ENCODE measurements at regions not wholly inside any gene's neighbourhood (a gene's known extent, or its start where the extent isn't known, plus 50 kb on each side); places are given as distances from the start of the nearest gene placed in this dataset.

DNA sequence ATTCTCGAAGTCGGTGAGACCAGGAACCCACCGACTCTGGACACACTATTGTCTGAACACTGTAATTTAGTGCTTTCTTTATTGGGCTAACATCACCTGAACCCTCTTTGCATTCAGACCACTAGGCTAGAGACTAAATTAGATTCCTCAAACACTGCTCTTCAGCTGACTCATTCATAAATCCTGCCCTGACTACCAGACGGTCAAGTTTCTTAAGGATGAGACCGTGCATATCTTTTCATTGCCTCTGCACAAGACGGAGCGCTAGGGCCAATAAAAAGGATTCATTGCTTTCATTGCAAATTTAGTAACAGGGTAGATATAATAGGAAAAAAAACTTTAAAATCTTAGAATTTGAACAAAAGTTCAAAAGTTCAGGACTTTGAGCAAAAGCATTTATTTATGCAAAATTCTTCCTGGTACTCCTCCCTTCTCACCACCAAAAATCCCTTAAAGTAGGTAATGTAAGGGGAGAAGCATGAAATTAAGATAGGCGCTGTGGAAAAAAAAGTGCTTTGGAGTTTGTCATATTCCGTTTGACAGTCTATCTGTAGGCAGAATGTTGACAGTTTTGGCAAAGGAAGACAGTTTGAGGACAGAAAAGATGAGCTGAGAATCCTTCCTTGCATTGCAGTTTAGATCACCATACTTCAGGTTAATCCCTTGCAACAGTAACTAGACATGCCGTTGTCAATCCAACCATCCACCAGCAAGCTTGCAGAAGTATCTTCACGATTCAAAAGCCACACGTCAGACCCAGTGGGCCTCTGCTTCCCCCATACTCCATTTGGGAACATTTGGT lies 328.6 kb upstream of the JARID2 start:
- DNase-seq (ENCODE audit: low spot score), result no peak

DNA sequence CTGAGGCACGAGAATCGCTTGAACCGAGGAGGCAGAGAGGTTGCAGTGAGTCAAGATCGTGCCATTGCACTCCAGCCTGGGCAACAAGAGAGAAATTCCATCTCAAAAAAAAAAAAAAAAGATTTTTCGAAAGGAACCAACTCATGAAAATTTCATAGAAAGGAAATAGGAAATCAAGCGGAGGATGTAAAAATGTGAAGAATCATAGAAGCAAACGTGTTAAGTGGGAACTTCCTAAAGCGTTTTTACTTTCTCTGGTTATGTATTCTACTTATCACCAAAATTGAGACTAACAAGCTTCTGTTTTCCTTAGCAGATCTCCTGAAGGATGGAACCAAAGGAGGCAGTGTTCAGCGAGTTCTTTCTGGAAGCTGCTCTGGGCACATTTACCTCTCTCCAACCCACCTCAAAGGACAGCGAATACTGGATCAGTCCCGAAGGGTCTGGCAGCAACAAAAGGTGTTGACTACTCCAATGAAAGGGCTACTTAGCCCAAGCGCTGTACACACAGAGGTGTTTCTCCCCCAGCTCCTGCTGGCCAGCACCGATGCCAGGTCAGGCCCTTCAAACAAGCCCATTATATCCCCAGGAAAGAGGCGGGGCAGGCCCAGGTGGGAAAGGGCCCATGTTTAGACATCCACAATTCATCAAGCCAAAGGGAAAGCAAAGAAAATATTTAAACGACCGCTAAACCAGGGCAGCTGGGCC lies 327.5 kb upstream of the JARID2 start:
- DNase-seq (ENCODE audit: low spot score), result no peak

DNA sequence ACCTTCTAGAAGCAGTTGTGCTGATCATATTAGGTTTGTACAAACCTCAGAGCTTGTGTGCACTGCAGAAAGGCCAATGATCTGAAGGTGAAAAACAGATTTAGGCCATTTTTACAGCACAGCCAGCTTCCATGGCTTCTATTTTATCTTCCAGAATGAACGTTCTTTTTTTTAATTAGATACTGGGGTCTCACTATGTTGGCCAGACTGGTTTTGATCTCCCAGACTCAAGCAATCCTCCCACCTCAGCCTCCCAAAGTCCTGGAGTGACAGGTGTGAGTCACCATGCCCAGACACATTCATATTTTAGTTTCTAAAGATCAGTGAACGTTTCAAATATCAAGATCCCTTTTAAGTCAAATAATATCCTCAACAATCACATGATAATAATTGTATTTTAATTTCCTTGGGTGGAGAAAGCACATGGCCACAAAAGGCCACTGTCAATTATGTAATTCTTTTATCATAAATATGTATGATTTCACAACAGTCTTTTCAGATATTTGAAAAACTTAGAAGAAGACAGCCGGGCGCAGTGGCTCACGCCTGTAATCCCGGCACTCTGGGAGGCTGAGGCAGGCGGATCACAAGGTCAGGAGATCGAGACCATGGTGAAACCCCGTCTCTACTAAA lies 326.7 kb upstream of the JARID2 start:
- no peak for DNase-seq (ENCODE audit: low spot score)

DNA sequence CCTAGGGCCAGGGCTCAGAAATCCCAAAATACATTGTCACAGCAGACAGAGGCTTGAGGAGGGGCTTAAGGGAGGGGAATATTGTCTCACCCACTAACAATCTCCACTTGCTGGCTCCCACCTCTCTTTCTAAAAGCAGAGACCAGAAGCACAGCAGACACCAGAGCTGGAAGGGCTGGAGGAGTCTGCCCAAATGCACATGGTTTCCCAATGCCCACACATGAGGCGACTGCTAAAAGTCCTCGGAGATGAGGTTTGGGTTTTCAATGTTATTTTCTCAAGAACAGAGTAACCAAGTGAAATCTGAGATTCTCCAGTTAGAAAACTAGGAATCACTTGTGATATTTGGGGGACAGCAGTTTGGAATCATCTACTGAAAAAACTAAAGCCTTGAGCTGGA lies 325.6 kb upstream of the JARID2 start:
- no peak for DNase-seq (ENCODE audit: low spot score)

DNA sequence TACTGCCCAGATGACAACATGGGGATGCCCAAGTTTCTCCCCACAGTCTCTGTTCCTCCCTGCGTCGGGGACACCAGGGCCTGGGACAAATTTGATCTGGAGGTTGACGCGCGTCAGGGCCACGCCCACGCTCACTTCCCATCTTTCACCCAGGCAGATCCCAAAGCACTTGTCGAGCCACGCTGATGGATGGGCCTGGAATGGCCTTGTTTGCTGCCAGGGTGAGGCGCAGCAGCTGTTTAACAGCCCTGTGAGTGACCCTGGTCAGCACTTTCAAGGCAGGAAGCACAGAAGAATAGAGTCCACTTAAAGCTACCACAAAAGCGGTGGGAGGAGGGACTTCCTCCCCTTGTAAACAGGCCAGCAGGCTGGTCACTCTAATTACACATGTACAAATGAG lies 324.7 kb upstream of the JARID2 start:
- DNase-seq (ENCODE audit: low spot score), result no peak

DNA sequence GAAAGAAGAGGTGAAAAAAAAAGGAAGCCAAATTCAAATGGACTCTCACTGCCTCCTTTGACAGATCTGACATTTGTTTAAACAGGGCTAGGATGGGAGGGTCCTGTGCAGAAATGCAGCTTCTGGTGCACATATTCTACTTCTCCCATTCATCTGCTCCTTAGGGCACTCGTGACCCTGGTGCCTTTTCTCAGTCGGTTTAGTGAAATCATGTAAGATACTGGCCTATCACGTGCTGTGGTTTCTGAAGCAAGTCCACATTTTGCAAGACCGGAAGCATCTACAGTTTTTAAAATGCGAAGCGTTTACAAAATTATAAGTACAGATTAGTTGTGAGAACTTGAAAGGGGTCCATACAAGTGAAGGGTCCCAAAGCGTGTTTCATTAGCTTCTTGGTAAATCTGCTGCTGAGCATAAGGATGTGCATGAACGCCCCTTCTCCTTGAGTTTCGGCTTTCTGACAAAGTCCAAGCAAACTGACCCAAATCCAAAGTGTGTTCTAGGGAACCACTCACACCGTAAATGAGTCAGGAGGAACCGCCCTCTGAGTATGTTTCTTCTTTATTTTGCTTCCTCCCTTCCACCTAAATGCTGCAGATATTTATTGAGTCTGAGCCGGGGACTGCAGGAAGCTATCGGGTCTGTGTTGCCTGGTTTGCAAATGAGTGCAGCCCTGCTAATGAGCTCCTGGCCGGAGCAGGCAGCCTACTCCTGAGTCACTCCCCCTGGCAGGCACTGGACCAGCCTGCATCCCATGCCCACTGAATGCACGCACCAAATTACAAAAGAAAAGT lies 323.8 kb upstream of the JARID2 start:
- no peak for DNase-seq (ENCODE audit: low spot score)

DNA sequence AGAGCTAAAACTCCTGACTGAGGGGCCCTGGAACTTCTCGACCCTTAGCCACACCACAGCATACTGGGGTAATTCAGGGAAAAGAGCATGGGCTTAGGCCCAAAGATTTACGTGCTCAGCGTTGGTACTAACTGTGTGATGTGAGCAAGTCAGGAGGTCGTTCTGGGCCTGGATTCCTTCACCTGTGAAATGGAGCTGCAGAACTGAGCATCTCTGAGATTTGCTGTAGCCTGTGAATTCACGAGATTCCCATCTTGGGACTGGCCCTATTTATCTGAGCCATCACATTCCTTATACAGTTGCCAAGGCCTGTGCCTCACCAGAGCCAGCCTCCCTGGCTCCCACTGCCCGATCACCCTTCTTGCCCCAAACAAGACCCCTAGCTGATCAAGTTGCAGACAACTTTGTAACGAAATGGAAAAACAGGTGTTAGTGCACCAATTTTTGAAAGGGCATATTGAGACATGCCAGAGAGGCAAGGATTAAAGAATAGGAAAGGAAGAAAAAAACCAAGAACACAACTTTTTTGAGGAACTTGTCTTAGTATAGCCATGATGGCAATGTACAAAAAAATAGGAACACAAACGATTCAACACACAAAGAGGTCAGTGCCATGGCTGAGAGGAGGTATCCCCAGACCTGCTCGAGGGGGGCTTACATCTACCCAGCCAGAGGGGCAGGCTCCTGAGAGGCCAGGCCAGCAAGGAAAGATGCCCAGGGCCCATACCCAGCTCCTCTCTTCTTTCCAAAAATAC lies 323.0 kb upstream of the JARID2 start:
- no peak for DNase-seq (ENCODE audit: low spot score)

DNA sequence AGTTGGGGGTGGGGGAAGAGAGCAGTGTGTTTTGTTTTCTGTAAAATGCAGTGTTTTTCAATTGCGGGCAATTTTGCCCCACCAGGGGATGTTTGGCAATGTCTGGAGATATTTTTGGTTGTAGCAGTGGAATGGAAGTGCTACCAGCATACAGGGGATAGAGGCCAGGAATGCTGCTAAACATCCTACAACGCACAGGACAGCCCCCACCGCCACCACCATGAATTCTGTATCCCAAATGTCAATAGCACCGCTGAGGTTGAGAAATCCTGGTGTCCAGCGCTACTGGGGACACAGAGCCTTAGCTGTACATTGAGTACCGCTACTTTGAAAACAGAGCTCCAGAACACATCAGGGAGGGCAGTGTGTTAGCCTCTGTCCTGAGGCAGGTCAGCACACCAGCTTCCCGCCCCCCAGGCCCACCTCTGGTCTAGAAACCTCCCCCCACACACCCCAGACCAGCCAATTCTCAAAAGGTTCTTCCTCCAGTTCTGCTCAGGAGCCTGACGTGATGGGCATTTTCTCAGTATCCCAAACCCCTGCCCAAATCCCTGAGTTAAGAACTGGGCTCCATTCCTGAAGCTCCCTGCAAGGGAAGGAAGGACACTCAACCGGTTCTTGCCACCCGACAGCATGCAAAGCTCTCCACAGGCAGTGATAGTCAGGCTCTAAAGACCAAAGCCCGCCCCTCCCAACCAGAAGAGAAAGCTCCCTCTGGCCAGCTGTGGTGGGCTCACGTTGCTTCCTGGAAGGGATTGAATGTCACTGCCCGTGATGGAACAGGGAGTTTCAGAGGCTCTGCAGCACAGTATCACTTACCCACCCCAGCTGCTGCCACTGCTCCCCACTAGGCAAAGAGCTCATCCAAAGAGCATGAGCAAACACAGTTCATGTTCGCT lies 321.5 kb upstream of the JARID2 start:
- no peak for DNase-seq (ENCODE audit: low spot score)

DNA sequence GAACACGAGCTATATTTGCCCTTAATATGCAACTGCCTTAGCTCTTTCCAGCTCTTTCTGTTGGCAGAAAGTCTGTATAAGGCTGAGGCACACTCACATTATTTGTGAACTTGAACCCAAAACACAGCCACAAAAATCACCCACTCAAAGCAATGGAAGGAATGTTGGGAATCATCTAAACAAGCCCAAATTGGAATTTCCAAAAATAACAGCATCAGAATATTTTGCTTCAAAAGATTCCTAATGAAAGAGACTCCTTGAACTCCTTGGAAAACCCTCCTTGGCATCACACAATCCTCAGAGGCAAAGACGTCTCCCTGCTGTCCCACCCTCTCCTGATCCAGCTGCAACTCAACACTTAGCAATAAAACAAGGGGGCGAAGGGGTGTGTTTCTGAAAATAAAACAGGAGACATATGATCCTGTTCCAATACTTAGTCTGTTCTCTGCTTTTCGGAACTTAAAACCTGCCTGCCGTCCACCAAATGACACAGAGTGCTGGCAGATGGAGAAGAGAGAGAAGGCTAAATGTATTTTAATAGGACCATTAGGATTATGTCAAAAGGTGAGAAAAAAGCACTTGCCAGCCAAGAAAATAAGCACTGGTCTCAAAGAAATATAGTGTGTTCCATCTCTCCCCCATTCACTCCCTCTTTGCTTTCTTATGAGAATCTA lies 320.7 kb upstream of the JARID2 start:
- DNase-seq (ENCODE audit: low spot score), result no peak

DNA sequence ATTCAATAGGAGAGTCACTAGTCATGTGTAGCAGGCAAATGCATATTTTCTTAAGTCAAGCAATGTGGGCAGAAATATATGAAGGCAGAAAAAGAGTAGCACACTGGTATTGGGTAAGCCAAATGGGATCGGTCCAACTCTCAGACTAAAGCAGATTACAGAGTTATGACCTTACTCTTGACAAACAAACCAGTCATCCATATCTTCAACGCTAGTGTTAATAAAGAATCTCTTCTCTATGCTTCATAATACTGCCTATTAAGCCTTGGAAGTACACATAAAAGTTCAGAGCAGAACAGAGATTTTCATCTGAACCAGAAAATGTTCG lies 320.2 kb upstream of the JARID2 start:
- no peak for DNase-seq (ENCODE audit: low spot score)

DNA sequence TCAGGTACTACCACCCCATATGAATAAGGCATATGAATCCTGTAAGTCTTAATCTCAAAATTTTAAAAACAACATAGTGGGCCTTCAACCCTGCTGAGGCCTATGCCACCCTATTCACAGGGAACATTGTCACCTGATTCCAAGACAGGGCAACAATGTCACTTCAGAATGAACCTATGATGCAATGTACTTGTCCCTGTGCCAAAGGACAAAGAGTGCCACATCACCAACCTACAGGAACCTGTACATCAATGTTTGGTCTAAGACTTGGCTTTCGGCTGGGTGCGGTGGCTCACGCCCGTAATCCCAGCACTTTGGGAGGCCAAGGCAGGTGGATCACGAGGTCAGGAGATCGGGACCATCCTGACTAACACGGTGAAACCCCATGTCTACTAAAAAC lies 318.5 kb upstream of the JARID2 start:
- DNase-seq (ENCODE audit: low spot score), result no peak

DNA sequence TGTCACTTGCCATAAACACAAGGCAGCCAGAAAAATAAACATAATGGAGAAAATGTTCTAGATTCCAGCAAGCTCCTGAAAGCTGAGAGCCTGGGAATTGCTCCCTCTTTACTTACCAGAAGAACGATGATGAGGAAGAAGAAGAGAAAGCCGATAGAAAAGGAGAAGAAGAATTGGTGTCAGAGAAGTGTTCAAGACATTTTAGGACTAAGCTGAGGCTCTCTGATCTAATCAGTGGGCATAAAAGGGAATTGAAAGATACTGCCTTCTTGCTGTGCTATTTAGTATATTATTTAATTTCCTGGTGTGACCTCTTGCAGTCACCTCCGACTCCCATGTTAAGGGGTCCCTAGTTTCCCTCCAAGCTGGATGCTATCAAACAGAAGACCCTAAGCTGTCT lies 316.6 kb upstream of the JARID2 start:
- DNase-seq (ENCODE audit: low spot score), result no peak

DNA sequence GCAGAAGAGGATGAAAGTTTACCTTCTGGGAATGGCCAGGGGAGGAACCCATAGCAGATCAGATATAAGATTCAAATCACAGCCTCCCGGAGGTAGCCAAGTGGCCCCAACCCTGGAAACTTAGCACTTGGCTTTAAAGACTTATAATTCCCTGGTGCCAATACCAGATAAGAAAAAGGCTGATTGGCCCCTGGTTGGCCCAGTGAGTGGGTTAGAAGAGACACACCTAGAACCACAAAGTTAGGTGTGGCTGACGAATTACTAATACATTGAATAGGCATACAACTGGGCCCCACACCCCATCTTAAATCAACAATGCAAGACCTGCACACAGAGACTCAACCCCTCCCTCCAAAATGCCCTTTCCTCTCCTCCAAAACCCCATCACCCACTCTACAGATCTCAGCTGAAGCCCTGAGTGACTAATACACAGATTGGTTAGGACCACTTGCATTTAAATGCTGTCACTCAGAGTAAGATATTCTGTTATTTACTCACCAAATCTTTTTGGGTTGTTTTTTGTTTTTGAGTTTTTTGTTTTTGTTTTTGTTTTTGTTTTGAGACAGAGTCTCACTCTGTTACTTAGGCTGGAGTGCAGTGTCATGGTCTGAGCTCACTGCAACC lies 315.4 kb upstream of the JARID2 start:
- DNase-seq (ENCODE audit: low spot score), result no peak

DNA sequence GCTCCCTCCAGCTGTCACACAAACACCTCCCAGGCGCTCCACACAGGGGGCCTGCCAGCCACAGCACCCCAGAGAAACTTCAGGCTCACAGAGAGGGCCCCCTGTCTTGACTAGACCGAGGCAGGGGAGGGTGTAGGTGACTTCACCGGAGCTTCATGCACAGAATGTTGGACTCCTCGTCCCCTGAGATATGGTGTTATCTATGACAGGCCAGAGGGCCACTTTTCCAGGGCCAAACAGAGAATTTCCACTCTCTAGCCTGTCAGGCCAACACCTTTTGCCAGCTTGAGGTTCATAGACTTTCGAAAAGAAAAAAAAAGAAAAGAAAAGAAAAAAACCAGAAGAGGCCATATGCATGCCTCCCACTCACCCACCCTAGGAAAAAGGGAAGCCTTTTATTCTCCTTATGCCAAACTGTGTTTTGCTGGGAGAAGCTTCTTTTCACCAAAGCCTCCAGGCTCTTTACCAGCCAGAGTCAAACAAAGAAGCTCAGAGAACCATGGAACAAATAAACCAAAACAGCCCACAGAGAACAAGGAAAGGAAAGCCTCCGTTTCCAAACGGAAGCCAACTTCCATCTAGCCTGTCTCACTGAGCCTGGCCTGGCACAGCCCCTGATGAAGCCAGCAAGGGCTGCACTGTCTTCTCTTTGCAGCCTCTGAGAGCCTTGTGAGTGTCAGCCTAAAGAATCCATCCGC lies 313.2 kb upstream of the JARID2 start:
- DNase-seq (ENCODE audit: low spot score), result no peak

DNA sequence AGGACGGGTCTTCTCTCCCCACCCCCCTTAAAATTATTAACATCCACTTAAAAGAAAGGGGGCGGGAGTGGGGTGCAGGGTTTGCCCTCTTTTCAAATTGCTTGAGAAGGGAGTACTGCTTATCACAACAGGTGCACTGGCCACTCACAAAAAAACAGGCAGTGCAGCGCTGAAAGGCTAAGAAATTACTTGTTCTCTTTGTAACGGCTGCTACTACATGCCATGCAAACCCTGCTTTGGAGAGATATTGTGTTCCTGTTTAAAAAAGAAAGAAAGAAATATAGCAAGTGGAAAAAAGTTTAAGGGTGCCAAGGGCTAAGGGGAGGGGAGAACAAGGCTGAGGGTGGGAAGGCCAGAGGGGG lies 312.7 kb upstream of the JARID2 start:
- no peak for DNase-seq (ENCODE audit: low spot score)

DNA sequence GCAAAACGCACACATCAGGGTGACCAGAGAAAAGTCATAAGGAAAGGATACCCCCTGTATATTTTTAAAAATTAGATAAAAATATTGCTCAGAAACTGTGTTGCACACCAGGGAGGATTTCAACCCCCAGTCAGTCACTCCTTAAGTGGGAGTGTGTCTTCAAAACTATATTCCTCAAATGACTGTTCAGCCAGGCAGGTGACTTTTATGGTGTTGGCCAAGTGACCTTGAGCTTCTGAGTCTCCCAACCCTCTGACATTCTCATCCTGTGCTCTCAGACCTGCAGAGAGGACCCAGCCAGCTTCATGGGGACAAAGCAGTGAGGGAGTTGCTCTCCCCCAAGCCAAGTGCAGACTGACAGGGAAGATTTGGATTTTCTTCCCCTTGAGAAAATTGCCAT lies 311.9 kb upstream of the JARID2 start:
- no peak for DNase-seq (ENCODE audit: low spot score)

DNA sequence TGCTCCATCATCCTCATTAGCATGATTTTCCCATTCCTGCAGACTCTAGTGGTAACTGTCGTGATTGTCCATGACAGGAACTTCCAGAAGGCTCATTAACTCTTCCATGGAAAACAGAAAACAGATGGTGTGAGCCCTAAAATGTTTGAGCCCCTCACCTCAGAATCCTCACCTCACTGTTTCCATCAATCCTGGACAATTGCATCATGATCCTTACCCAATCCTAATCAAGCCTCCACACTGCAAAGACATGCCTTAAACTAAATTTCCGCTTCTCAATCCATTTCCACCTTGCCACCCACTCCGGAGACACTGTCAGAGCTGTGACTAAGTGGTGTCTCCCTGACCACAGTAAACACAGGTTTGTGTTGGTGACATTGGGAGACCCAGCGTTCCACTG lies 311.0 kb upstream of the JARID2 start:
- DNase-seq (ENCODE audit: low spot score), result no peak

DNA sequence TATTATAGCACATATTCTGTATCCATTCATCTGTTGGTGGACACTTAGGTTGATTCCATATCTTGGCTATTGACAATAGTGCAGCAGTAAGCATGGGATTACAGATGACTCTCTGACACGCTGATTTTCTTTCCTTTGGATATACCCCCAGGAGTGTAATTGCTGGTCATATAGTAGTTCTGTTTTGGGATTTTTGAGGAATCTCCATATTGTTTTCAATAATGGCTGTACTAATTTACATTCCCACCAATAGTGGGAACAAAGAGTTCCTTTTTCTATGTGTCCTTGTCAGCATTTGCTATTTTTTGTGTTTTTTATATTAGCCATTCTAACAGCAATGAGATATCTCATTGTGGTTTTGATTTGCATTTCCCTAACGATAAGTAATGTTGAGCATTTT lies 309.0 kb upstream of the JARID2 start:
- no peak for DNase-seq (ENCODE audit: low spot score)

DNA sequence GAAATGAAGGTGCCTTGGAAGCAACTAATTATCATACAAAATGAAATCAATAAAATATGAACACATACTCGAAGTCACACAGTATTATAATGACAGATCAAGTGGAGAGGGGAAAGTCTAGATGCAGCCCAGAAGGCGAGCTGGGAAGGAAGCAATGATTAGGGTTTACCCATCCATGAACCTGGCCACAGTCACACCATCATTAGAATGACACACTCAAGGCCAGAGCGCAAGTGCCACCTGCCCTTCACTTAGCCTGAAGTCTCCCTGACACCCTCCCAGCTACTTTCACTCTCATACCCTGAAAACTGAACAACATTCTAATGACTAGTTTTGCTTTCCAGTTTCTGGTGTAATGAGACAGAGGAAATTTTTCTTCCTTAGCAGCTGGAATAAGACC lies 302.8 kb upstream of the JARID2 start:
- DNase-seq (ENCODE audit: low spot score), result no peak
